H7 (cell line): ENCODE measurements at regions not wholly inside any gene's neighbourhood (a gene's known extent, or its start where the extent isn't known, plus 50 kb on each side); places are given as distances from the start of the nearest gene placed in this dataset.

ENCODE experiments used
- DNase-seq: peaks from one replicate; pipeline ENCODE4 v3.0.0; 2012
- H3K27me3 ChIP-seq: 2 replicates; pipeline ENCODE4 v1.6.0; 2011; ENCODE audit warnings: mild to moderate bottlenecking, low read length; ENCODE audit not compliant: control insufficient read depth, insufficient read depth
- H3K36me3 ChIP-seq: replicated peaks from 2 replicates; pipeline ENCODE4 v1.5.1; 2011; ENCODE audit warnings: low read length; ENCODE audit not compliant: control insufficient read depth, insufficient read depth
- H3K4me3 ChIP-seq: 2 replicates; pipeline ENCODE4 v1.5.1; 2011; ENCODE audit warnings: low read depth, mild to moderate bottlenecking, control low read depth, low read length, moderate library complexity; ENCODE audit not compliant: insufficient read depth

DNA sequence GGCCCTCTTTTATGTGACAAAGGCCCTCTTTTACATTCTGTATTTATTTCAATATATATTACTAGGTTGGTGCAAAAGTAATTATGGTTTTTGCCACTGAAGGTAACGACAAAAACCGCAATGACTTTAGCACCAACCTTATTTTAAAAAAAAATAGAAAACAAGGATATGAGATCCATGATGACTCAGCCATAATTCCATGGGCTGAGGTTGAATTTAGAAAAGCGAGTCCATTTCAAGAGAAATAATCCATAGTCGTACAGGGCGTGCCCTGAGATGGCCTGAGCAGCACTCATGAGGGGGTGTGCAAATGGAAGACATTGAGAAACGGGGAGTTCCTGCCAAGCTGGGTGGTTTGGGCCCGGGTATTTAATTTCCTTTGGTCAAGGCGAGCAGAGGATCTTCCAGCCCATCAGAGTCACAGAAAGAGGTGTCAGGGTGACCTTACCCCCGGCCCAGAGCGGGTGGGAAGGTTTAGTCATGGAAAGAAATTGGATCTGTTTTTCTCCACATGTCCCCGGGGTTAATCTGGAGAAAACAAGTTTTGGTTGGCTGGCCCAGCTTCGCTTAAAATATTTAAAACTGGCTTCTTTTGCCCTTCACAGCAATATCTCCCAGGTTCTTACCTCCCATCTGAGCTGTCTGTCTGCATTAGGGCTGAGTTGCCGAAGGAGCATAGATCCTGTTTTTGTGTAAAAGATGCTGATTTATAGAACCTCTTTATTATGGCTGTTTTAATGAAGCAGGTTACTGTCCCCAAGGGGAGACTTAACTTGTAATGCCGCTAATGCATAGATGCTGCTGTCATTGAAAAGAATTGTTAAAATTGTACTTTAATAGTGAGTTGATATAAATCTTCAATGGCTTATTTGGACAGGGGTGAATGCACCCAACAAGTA, 255.6 kb downstream of the PREX1 start:
- DNase-seq: no peak
- Histone ChIP-seq H3K4me3 (no peak overlapping the region), H3K36me3 (no peaks in the 10 kb centered on the region), H3K27me3 (no peaks in the 10 kb centered on the region)

DNA sequence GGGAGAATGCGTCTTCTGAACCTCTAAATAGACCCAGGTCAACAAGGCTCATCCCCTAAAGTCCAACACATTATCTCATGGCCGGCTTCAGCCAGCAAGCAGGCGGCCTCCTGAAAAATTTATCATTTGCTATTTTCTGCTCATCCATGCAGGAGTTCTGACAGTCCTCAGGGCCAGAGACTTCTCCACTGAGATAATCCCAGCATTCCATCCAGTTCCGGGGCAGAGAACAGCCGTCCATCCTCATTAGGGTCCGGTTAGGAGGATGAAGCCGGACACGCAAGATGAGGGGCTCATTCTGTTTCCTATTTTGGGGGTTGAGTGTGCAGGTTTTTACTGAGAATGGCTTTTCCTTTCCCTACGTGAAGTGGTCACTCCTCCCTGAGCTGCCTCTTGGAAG, 258.1 kb downstream of the PREX1 start:
- Histone ChIP-seq H3K27me3 (no peaks in the 10 kb centered on the region), H3K4me3 (no peak overlapping the region), H3K36me3 (no peaks in the 10 kb centered on the region)
- DNase-seq: no peak

DNA sequence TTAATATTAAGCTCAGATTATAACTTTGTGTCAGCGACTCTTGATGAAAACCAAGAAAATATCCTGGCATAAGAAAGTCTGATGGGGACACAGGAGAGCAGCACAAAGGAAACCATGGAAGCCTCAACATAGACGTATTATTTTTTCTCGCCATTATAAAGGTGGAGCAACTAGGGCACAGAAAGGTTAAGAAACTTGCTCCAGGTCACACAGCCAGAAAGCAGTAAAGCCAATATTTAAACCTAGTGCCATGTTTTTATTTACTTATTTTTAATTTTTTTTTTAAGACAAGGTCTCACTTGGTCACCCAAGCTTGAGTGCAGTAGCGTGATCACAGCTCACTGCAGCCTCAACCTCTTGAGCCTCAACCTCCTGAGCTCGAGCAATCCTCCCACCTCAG, 259.3 kb downstream of the PREX1 start:
- Histone ChIP-seq H3K27me3 (no peaks in the 10 kb centered on the region), H3K36me3 (no peaks in the 10 kb centered on the region), H3K4me3 (no peak overlapping the region)
- DNase-seq: no peak

DNA sequence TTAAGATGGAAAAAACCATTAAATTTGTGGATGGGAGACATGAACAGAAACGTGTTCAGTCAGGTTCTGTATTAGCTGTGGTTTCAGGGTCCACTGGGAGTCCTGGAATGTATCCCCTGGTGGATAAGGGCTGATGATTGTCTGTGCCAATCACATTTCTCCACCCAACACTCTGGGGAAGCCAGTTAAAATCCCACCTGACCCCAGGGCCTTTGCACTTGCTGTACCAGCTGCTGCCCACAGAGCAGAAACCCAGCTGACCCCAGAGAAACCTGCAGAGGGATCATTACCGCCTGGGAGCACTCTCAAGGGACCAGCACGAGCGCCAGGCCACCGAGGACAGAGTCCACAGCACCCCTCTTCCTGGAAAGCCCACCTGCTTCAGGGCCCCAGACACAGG, 260.7 kb downstream of the PREX1 start:
- no peak for DNase-seq
- Histone ChIP-seq H3K4me3 (no peak overlapping the region), H3K27me3 (no peaks in the 10 kb centered on the region), H3K36me3 (no peaks in the 10 kb centered on the region)

DNA sequence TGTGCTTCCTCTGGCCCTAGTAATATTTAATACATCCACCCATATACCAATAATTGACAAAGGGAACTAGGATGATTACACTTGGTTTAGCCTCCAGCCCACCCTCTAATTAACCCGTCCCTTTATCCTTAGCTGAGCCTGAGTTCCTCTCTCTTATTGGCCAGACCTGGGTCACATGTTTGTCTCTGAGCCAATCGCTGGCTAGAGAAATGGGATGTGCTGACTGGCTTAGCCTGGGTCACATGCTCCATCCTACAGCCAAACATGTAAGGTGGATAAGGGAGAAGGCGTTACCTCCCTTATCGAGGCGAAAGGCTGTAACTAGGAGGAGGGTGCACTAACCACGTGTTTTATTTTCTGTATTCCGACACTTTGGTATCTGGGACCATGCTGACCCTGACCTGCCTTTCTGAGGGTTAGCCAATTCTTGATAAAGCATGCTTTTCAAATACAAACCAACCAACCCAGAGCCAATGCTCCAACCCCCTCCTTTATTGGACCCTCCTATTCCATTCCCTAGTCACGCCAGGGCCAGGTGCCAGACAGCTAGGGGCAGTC, 262.7 kb downstream of the PREX1 start:
- Histone ChIP-seq H3K36me3 (no peaks in the 10 kb centered on the region), H3K27me3 (no peaks in the 10 kb centered on the region), H3K4me3 (no peak overlapping the region)
- DNase-seq: no peak

DNA sequence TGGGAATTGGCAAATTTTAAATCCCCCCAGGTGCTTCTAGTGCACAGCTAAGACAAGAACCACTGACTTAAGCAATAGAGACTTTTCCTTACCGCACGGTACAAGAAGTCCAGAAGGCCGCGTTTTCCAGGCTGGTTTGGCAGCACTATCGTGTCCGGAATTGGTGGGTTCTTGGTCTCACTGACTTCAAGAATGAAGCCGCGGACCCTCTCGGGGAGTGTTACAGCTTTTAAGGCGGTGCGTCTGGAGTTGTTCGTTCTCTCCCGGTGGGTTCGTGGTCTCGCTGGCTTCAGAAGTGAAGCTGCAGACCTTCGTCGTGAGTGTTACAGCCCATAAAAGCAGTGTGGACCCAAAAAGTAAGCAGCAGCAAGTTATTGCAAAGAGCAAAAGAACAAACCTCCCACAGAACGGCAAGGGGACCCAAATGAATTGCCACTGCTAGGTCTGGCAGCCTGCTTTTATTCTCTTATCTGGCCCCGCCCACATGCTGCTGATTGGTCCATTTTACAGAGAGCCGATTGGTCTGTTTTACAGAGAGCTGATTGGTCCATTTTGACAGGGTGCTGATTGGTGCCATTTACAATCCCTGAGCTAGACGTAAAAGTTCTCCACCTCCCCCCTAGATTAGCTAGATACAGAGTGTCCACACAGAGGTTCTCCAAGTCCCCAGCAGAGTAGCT, 264.5 kb downstream of the PREX1 start:
- Histone ChIP-seq H3K4me3 (no peak overlapping the region), H3K27me3 (no peaks in the 10 kb centered on the region), H3K36me3 (no peaks in the 10 kb centered on the region)
- no peak for DNase-seq

DNA sequence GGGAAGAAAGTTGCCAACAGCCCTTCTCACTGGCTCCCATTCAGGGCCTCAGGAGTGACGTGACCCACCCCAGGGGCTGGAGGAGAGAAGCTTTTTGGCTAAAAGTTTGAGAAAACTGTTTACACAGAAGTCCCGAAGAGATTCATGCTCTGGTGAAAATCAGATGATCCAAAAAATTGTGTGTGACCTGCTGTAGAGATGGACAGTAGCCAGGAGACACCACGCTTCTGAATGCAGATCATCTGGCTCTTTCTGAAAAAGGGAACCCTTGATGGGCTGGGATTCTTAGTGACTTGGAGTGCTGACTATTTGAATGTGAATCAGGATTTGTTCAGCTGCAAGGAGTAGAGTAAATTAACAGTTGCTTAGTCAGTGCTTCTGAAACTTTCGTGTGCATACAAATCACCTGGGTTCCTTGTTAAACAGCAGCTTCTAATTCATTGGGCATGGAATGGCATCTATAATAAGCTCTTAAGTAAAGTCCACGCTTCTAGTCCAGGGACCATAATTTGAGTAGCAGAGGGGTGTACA, 265.1 kb downstream of the PREX1 start:
- H3K27me3 ChIP-seq: no peaks in the 10 kb centered on the region
- DNase-seq: no peak
- H3K36me3 ChIP-seq: no peaks in the 10 kb centered on the region
- H3K4me3 ChIP-seq: no peak overlapping the region

DNA sequence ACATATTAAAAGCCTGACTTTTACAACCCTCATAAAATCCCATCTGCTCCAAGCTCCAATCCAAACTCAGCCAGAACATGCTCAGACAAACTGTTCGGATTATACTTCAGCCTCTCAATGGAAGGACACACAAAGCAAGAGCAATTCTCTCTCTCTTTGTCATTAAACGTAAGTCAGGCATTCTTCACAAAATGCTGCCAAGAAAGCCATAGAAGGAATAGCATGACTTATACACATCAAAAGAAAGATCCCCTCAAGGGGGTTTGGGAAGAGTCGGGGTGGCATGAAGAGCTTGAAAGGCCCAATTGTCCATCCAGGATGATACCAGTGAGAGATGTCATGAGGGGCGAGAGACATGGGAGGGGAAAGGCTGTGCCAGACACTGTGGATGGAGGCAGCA, 268.9 kb downstream of the PREX1 start:
- Histone ChIP-seq H3K36me3 (no peaks in the 10 kb centered on the region), H3K4me3 (no peak overlapping the region), H3K27me3 (no peaks in the 10 kb centered on the region)
- DNase-seq: no peak

DNA sequence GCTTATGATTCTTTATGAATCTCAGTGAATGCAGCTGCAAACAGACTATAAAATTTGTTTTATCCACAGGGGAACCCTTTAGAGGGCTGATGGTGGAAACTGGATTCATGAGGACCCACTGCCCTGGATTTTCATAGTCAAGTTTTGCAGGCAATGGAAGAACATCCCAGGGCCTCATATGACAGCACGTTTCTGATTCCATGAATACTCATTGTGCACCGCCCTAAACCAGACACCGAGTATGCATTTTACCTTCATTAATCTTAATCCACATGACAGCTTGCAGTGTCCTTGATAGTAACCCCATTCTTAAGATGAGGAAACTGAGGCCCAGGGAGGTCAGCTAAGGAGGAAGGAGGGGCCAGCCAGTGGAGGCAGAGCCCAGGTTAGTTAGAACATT, 270.4 kb downstream of the PREX1 start:
- Histone ChIP-seq H3K4me3 (no peak overlapping the region), H3K27me3 (no peaks in the 10 kb centered on the region), H3K36me3 (no peaks in the 10 kb centered on the region)
- DNase-seq: no peak

DNA sequence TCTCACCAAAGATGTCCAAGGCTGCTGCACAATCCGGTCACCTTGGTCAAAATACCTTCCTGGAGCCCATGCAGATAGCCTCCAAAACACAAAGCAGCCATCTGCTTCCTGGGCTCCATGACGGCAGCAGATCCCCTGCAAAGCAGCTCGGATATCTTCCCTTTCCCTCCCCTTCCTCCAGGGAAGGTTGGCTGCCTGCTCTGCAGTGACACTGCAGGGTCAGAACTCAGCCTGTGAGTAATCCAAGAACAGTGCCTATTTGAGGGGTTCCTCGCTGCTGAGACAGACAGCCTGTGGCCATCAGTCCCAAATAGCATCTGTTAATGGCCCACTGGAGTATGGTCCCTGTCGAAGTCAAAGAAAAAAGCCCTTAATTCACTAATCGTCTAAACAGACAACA, 270.8 kb downstream of the PREX1 start:
- Histone ChIP-seq H3K27me3 (no peaks in the 10 kb centered on the region), H3K36me3 (no peaks in the 10 kb centered on the region), H3K4me3 (no peak overlapping the region)
- peak; percentile 48 for DNase-seq

DNA sequence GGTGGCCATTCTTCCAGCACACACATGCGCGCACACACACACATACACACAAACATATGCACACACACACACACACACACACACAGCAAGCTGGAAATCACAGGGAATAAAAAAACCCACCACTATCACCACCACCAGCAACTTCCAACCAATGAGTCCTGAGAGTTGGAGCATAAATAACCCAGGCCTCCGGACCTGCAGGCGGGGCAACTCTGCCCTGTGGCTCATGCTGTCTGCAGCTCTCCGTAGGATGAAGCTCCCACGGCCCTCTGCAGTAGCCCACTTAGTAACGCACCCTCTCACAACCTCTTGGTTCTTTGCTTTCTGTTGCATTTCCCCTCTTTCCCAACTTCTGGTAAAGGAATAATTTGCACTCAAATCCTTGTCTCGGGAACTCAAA, 275.2 kb downstream of the PREX1 start:
- no peaks in the 10 kb centered on the region for H3K27me3 ChIP-seq
- no peaks in the 10 kb centered on the region for H3K36me3 ChIP-seq
- DNase-seq: no peak
- H3K4me3 ChIP-seq: no peak overlapping the region

DNA sequence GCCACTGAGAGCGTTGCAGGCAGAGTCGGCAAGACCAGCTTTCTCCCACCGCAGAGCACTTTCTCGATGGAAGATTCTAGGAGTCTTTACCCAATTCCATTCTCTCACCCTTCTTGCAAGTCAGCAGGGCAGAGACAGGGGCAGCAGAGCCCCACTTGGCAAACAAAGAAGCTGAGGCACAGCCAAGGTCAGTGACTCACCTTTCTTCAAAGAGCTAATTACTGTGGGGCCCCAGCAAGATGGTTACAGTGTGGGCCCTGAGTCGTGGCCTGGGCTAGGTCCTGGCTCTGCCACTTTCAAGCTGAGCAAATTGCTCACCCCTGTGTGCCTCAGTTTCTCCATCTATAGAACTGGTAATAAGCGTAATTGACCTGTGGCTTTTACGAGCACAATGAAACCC, 277.0 kb downstream of the PREX1 start:
- no peaks in the 10 kb centered on the region for H3K36me3 ChIP-seq
- no peak for DNase-seq
- no peak overlapping the region for H3K4me3 ChIP-seq
- no peaks in the 10 kb centered on the region for H3K27me3 ChIP-seq

DNA sequence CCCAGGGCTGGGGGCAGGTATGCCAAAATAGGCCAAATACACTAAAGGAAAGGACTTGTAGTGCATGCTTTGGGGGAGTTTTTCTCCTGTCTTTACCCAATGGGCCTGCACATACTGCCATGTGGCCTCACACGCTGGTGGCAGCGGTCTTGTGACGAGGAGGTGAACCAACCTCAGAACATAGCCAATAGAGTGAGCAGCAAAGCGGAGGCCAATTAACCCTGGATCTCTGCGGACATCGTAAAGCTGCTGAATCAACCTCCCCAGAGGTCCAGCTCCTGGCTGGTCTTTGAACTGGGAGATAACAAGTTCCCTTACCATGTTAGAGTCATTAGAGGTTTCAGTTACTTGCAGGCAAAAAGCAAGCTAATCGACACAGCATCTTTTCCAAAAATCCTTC, 280.1 kb downstream of the PREX1 start:
- Histone ChIP-seq H3K27me3 (no peaks in the 10 kb centered on the region), H3K4me3 (no peak overlapping the region), H3K36me3 (no peaks in the 10 kb centered on the region)
- DNase-seq: no peak

DNA sequence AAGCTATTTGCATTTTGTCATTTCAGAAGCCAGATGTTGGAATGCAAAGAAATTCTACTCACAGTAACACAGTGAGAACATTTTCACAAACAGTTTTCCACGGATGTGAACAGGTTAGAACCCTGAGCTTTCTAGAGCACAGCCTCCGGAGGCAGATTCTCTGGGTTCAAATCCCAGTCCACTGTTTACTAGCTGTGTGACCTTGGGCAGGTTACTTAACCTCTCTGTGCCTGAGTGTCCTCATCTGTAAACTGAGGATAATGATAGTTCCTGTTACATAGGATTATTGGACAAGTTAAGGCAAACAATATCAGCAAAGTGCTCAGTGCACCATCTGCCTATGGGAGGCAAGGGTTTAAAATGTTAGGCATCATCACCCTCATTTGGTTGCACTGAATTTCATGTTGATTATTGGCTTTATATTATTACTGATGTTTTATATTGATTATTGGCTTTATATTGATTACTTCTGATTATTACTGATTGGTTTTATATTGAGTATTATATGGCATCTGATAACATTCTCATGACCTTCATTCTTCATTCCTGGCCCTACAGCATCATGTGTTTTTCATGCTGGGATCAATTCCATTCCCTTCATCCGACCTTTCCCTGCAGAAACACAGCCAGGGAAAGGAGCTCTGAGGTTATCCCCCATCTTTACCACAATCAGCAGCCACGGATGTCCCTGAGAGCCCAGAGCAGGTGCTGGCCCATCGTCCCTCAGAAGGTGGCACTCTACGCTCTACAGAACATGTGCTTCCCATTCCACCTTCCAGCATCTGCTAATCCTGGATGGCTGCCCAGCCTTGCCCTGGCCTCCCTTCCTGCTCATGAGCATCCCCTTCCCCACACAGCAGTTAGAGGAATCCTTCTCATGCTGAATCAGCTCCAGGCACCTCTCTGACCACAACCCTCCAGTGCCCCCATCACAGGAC, 283.1 kb downstream of the PREX1 start:
- Histone ChIP-seq H3K36me3 (no peaks in the 10 kb centered on the region), H3K27me3 (no peaks in the 10 kb centered on the region), H3K4me3 (no peak overlapping the region)
- DNase-seq: peak; percentile 47
